HEK293 (cell line): ENCODE measurements at regions not wholly inside any gene's neighbourhood (a gene's known extent, or its start where the extent isn't known, plus 50 kb on each side); places are given as distances from the start of the nearest gene placed in this dataset.

Experiments used
- CTCF ChIA-PET: fragments of 350-600 bp; formaldehyde crosslinking; extraction: SDS; loops from one replicate; lab custom pipeline; 2021; ENCODE audit warnings: antibody characterized with exemption; lab: Yijun Ruan, JAX
- POLR2A ChIA-PET: fragments of 300-600 bp; formaldehyde crosslinking; extraction: SDS; loops from one replicate; lab custom pipeline; 2020; ENCODE audit warnings: antibody characterized with exemption, inconsistent platforms; lab: Yijun Ruan, JAX
- H3K27ac ChIP-seq: fragments of 200-500 bp; sonication (Bioruptor generic); 2 replicates; pipeline ENCODE4 v1.5.1; 2014; ENCODE audit warnings: low read depth, low read length, control low read depth, inconsistent platforms; ENCODE audit errors: extremely low read depth
- H3K36me3 ChIP-seq, 2 experiments: fragments of 200-500 bp in 1 of 2; sonication (Bioruptor generic) in 1 of 2; 1 replicate in 1 of 2; 2 replicates in 1 of 2; pipeline ENCODE4 v1.5.1; 2014 to 2017; ENCODE audit warnings: inconsistent platforms in 2 of 2, low read length in 2 of 2; ENCODE audit not compliant: control insufficient read depth in 2 of 2, insufficient read depth in 1 of 2
- H3K4me1 ChIP-seq: fragments of 200-500 bp; sonication (Bioruptor generic); 2 replicates; pipeline ENCODE4 v1.5.1; 2014; ENCODE audit warnings: mild to moderate bottlenecking, low read length, inconsistent platforms; ENCODE audit not compliant: control insufficient read depth, insufficient read depth
- H3K4me3 ChIP-seq: 2 replicates; pipeline ENCODE4 v1.5.1; 2011; ENCODE audit warnings: low read depth, mild to moderate bottlenecking, control low read depth, low read length, moderate library complexity
- H3K9me3 ChIP-seq: fragments of 200-500 bp; sonication (Bioruptor generic); 2 replicates; pipeline ENCODE4 v1.5.1; 2014; ENCODE audit warnings: low read depth, low read length, inconsistent platforms; ENCODE audit not compliant: control insufficient read depth, insufficient read depth
- GLIS1 ChIP-seq: fragments of 450-650 bp; formaldehyde crosslinking; IDR thresholded peaks from 2 replicates; pipeline ENCODE4 v1.5.1; 2016; ENCODE audit warnings: missing biosample characterization, missing genetic modification characterization
- GLIS2 ChIP-seq: fragments of 450-650 bp; formaldehyde crosslinking; IDR thresholded peaks from 2 replicates; pipeline ENCODE4 v1.5.1; 2016; ENCODE audit warnings: missing biosample characterization, missing genetic modification characterization
- HOXC10 ChIP-seq: sonication (generic); formaldehyde crosslinking; IDR thresholded peaks from 2 replicates; pipeline ENCODE4 v1.8.1; 2023; ENCODE audit warnings: mild to moderate bottlenecking, missing genetic modification reagents
- HOXD13 ChIP-seq: sonication (generic); formaldehyde crosslinking; IDR thresholded peaks from 2 replicates; pipeline ENCODE4 v1.8.0; 2022; ENCODE audit warnings: missing genetic modification reagents, borderline replicate concordance
- KLF9 ChIP-seq: fragments of 450-650 bp; formaldehyde crosslinking; IDR thresholded peaks from 2 replicates; pipeline ENCODE4 v1.5.1; 2016; ENCODE audit warnings: missing biosample characterization, missing genetic modification characterization, low read depth
- PATZ1 ChIP-seq: fragments of 450-650 bp; formaldehyde crosslinking; IDR thresholded peaks from 2 replicates; pipeline ENCODE4 v1.5.1; 2016; ENCODE audit warnings: missing biosample characterization, missing genetic modification characterization
- PRDM1 ChIP-seq: fragments of 450-650 bp; formaldehyde crosslinking; IDR thresholded peaks from 2 replicates; pipeline ENCODE4; 2016; ENCODE audit warnings: missing biosample characterization, missing genetic modification characterization
- SCRT2 ChIP-seq: fragments of 450-650 bp; formaldehyde crosslinking; IDR thresholded peaks from 2 replicates; pipeline ENCODE4 v1.5.1; 2016; ENCODE audit warnings: missing biosample characterization, missing genetic modification characterization
- TCF7L2 ChIP-seq: IDR thresholded peaks from 2 replicates; pipeline ENCODE4 v1.6.1; 2011; ENCODE audit warnings: low read depth, mild to moderate bottlenecking, inconsistent platforms, low read length, moderate library complexity, borderline replicate concordance
- ZBTB48 ChIP-seq: fragments of 450-650 bp; formaldehyde crosslinking; IDR thresholded peaks from 2 replicates; pipeline ENCODE4 v1.5.1; 2016; ENCODE audit warnings: missing biosample characterization, missing genetic modification characterization
- ZIC2 ChIP-seq: fragments of 450-650 bp; formaldehyde crosslinking; IDR thresholded peaks from 2 replicates; pipeline ENCODE4 v1.5.1; 2016; ENCODE audit warnings: missing biosample characterization, missing genetic modification characterization
- ZNF2 ChIP-seq: fragments of 450-650 bp; formaldehyde crosslinking; IDR thresholded peaks from 2 replicates; pipeline ENCODE4 v1.5.1; 2016; ENCODE audit warnings: missing biosample characterization, missing genetic modification characterization
- ZNF280C ChIP-seq: fragments of 450-650 bp; formaldehyde crosslinking; IDR thresholded peaks from 2 replicates; pipeline ENCODE4 v1.5.1; 2016; ENCODE audit warnings: missing biosample characterization, missing genetic modification characterization
- ZNF335 ChIP-seq: fragments of 450-650 bp; formaldehyde crosslinking; conservative IDR thresholded peaks from 2 replicates; pipeline ENCODE4 v1.5.1; 2016; ENCODE audit warnings: missing biosample characterization, missing genetic modification characterization
- ZNF341 ChIP-seq: fragments of 450-650 bp; formaldehyde crosslinking; IDR thresholded peaks from 2 replicates; pipeline ENCODE4; 2016; ENCODE audit warnings: low read depth, missing biosample characterization, missing genetic modification characterization
- ZNF391 ChIP-seq: fragments of 450-650 bp; formaldehyde crosslinking; IDR thresholded peaks from 2 replicates; pipeline ENCODE4 v1.5.1; 2016; ENCODE audit warnings: low read depth, missing biosample characterization, missing genetic modification characterization, borderline replicate concordance
- ZNF521 ChIP-seq: fragments of 450-650 bp; formaldehyde crosslinking; IDR thresholded peaks from 2 replicates; pipeline ENCODE4 v1.5.1; 2017; ENCODE audit warnings: missing biosample characterization, mild to moderate bottlenecking, missing genetic modification characterization
- ZNF623 ChIP-seq: fragments of 450-650 bp; formaldehyde crosslinking; IDR thresholded peaks from 2 replicates; pipeline ENCODE4 v1.5.1; 2016; ENCODE audit warnings: missing biosample characterization, missing genetic modification characterization
- ZNF785 ChIP-seq: fragments of 450-650 bp; formaldehyde crosslinking; IDR thresholded peaks from 2 replicates; pipeline ENCODE4 v1.5.1; 2016; ENCODE audit warnings: missing biosample characterization, missing genetic modification characterization
- ZNF830 ChIP-seq: fragments of 450-650 bp; IDR thresholded peaks from 2 replicates; pipeline ENCODE4 v1.5.0; 2018; ENCODE audit warnings: missing biosample characterization, missing genetic modification characterization, low read depth, mild to moderate bottlenecking, moderate library complexity
- ZNF837 ChIP-seq: fragments of 450-650 bp; formaldehyde crosslinking; IDR thresholded peaks from 2 replicates; pipeline ENCODE4 v1.5.1; 2016; ENCODE audit warnings: missing biosample characterization, missing genetic modification characterization
- ZXDB ChIP-seq: fragments of 450-650 bp; formaldehyde crosslinking; IDR thresholded peaks from 2 replicates; pipeline ENCODE4 v1.5.1; 2016; ENCODE audit warnings: missing biosample characterization, missing genetic modification characterization
- TF ChIP-seq, protein P1 (sequence below): fragments of 450-650 bp; formaldehyde crosslinking; IDR thresholded peaks from 2 replicates; pipeline ENCODE4 v1.5.1; 2016; ENCODE audit warnings: missing biosample characterization, missing genetic modification characterization

GRCh38 chr22:25448435-25449051 is 115.9 kb upstream of the GRK3 start:
- H3K4me1 ChIP-seq: peaks cover 4% of the 10 kb centered on the region
- peak overlapping the region; percentile 60; the same call in 1 of the 2 replicates for H3K27ac ChIP-seq
- H3K4me3 ChIP-seq: peak overlapping the region; percentile 86
- POLR2A ChIA-PET: interaction anchor here (0.6 kb wide), 1 partner anchor 349 kb away, joined by 3 read pairs; no protein-coding TSS in a partner anchor
- TF ChIP-seq ZNF335 (tag by site-specific recombination) (peak; percentile 45; the same call in 1 of the 2 replicates), PATZ1 (tag by site-specific recombination) (peak; percentile 70), ZNF623 (no peak), PRDM1 (tag by site-specific recombination) (peak; percentile 83), ZNF341 (0 out of 2 replicates have a peak, but pooled peaks have one; percentile 15), KLF9 (tag by site-specific recombination) (no peak), HOXD13 (CRISPR knock-in tag) (no peak), ZBTB48 (tag by site-specific recombination) (peak; percentile 94), ZNF391 (tag by site-specific recombination) (no peak), ZNF521 (tag by site-specific recombination) (no peak), ZNF2 (tag by site-specific recombination) (0 out of 2 replicates have a peak, but pooled peaks have one; percentile 5), GLIS1 (0 out of 2 replicates have a peak, but pooled peaks have one; percentile 6), GLIS2 (tag by site-specific recombination) (peak; percentile 67), ZIC2 (tag by site-specific recombination) (peak; percentile 28)
- TF ChIP-seq, protein P1, sequence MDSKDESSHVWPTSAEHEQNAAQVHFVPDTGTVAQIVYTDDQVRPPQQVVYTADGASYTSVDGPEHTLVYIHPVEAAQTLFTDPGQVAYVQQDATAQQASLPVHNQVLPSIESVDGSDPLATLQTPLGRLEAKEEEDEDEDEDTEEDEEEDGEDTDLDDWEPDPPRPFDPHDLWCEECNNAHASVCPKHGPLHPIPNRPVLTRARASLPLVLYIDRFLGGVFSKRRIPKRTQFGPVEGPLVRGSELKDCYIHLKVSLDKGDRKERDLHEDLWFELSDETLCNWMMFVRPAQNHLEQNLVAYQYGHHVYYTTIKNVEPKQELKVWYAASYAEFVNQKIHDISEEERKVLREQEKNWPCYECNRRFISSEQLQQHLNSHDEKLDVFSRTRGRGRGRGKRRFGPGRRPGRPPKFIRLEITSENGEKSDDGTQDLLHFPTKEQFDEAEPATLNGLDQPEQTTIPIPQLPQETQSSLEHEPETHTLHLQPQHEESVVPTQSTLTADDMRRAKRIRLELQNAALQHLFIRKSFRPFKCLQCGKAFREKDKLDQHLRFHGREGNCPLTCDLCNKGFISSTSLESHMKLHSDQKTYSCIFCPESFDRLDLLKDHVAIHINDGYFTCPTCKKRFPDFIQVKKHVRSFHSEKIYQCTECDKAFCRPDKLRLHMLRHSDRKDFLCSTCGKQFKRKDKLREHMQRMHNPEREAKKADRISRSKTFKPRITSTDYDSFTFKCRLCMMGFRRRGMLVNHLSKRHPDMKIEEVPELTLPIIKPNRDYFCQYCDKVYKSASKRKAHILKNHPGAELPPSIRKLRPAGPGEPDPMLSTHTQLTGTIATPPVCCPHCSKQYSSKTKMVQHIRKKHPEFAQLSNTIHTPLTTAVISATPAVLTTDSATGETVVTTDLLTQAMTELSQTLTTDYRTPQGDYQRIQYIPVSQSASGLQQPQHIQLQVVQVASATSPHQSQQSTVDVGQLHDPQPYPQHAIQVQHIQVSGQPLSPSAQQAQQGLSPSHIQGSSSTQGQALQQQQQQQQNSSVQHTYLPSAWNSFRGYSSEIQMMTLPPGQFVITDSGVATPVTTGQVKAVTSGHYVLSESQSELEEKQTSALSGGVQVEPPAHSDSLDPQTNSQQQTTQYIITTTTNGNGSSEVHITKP (tag by site-specific recombination): peak; percentile 99
- H3K9me3 ChIP-seq: no peaks in the 10 kb centered on the region
- CTCF ChIA-PET: interaction anchor here (0.6 to 2.1 kb wide), 13 partner anchors 11 to 319 kb away, joined by 3 to 13 read pairs (median 4); no protein-coding TSS in a partner anchor
- H3K36me3 ChIP-seq: peaks cover 9 to 19% of the 10 kb centered on the region in 2 experiments; a peak in 2 of 3 replicates

GRCh38 chr22:25449781-25450317 is 114.6 kb upstream of the GRK3 start:
- Histone ChIP-seq H3K4me3 (no peak overlapping the region), H3K27ac (no peak overlapping the region), H3K36me3 (peaks cover 10 to 26% of the 10 kb centered on the region in 2 experiments; a peak in 2 of 3 replicates), H3K4me1 (peaks cover 4% of the 10 kb centered on the region), H3K9me3 (no peaks in the 10 kb centered on the region)
- CTCF ChIA-PET: no interaction called here
- POLR2A ChIA-PET: no interaction called here
- no peak for TF ChIP-seq TCF7L2
- no peak for TF ChIP-seq ZNF785
- no peak for TF ChIP-seq ZNF830 (tag by site-specific recombination)
- TF ChIP-seq ZNF335 (tag by site-specific recombination): peak; percentile 38; the same call in 1 of the 2 replicates
- no peak for TF ChIP-seq ZNF391 (tag by site-specific recombination)
- TF ChIP-seq ZXDB (tag by site-specific recombination): 0 out of 2 replicates have a peak, but pooled peaks have one; percentile 0
- TF ChIP-seq PRDM1 (tag by site-specific recombination): 0 out of 2 replicates have a peak, but pooled peaks have one; percentile 7
- no peak for TF ChIP-seq ZNF837
- no peak for TF ChIP-seq HOXC10
- no peak for TF ChIP-seq SCRT2 (tag by site-specific recombination)
- no peak for TF ChIP-seq ZNF280C (tag by site-specific recombination)
